Activated CD4-positive, alpha-beta T cell treated with anti-CD3 and anti-CD28 coated beads, Interleukin-2, amount 50 U/mL, for 1 hour (primary cell): ENCODE measurements at regions not wholly inside any gene's neighbourhood (a gene's known extent, or its start where the extent isn't known, plus 50 kb on each side); places are given as distances from the start of the nearest gene placed in this dataset.
"Not testable (repeated sequence)": the region's sequence is repeated elsewhere in the genome, so short reads cannot be mapped to it uniquely, and the experiment has no call there.

ENCODE experiments used
- DNase-seq: peaks from one replicate; pipeline ENCODE4 v3.0.0-alpha.2; 2020

DNA sequence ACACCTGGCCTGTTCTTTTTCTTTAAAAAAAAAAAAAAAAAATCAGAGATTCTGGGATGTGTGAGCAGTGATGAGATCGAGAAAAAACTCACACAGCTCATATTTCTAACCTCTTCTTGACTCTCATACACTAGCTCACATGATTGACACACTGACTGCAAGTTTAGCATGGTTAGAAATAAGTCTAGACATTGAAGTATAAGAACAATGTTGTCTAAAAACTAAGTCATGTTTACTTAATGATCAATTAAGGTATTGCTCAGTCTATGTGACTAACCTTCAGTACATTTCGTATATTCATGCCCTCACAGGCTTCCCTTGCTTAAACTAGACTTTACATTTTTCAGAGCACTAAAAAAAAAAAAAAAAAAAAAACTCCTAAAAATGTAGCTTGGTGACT is 775.1 kb downstream of the GATA3 start:
- no peak for DNase-seq

GRCh38 chr10:8830048-8830447 is 775.6 kb downstream of the GATA3 start:
- no peak for DNase-seq

DNA sequence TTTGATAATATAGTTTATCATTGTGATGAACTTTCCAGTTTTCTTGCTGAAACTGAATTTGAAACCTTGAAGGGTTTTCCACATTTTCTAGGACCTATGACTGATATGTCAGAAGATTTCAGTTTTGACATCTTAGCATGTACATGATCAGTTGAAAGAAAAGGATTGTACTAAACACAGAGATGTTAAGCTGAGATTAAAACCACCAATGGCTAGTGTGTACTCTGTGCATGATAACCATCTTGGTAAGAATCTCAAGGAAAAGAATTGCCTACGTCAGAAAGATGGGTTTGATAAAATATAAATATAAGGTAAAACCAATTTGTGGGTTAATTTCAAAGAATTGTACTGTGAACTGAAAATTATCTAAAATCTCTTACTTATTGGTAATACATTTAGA is 776.4 kb downstream of the GATA3 start:
- DNase-seq = no peak

- no peak for DNase-seq
Measured at GRCh38 chr10:8835453-8836167, 781.1 kb downstream of the GATA3 start.

- no peak for DNase-seq
Measured at GRCh38 chr10:8840356-8840755, 785.9 kb downstream of the GATA3 start.

DNA sequence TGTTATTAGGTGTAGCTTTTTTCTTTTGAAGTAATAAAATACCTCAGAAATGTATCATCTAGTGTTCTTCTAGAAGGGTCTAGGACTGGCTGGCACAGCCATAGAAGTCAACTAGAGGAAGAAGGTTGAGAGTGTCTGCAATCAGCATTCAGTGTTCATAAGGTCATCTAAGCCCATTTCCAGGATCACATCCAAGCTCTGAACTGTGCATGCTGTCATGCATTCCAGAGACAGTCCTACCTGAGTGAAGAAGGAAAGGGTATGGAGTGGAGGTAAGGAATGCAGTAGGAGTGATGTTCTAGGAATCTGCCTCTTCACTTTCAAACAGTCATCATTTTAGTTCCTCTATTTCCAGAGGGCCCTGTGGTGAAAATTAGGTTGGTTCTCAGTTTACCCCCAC is 789.7 kb downstream of the GATA3 start:
- DNase-seq = no peak

DNA sequence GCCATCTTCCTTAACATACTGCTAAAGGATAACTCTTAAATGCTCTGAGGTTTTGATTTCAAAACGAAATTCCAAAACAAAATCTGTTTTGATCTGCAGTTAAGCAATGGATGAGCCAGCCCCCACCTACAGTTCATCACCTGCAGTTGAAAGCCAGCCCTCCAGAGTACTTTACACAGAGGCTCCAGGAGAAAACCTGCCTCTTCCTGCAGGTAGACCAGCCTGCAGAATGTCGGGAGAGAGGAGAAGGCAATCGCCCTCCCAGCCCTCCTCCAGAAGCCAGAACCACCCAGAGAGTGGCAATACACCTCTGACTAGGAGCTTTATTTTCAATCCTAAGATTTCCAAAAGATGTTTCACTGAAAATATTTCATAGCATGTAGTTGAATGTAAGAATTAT is 798.1 kb downstream of the GATA3 start:
- no peak for DNase-seq

DNA sequence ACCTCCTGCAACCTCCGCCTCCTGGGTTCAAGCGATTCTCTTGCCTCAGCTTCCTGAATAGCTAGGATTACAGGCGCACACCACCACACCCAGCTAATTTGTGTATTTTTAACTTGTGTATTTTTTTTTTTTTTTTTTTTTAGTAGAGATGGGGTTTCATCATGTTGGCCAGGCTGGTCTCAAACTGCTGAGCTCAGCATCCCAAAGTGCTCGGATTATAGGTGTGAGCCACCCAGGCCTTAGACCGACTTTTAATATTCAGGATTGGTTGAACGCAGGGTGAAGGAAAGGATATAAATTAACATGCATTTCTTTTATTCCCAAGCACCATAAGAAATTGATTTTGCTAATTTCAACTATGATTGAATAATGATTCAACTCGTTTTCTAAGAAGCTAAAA is 798.6 kb downstream of the GATA3 start:
- no peak for DNase-seq

DNA sequence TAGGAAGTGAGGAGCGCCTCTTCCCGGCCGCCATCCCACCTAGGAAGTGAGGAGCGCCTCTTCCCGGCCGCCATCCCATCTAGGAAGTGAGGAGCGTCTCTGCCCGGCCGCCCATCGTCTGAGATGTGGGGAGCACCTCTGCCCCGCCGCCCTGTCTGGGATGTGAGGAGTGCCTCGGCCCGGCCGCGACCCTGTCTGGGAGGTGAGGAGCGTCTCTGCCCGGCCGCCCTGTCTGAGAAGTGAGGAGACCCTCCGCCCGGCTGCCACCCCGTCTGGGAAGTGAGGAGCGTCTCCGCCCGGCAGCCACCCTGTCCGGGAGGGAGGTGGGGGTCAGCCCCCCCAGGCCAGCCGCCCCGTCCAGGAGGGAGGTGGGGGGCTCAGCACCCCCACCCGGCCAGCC is 814.4 kb downstream of the GATA3 start:
- DNase-seq = not testable (repeated sequence)

GRCh38 chr10:8873310-8873709 is 818.8 kb downstream of the GATA3 start:
- no peak for DNase-seq

DNA sequence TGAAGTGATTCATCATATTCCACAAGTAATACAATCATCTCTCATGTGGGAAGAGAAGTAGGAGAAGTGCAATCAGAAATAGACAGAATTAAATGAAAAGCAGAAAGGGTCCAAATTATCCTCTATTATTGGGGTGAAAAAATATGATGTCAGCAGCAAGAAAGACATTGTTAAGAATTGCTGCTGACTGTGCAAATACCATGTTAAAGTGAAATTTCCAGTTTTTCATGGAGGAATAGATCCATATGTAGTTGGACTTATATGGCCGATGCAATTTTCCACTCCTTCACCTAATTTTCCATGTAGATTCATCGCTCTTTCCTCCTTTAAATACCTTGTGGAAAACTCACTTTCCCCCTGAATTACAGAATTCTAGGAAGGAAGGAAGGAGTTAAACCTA is 819.8 kb downstream of the GATA3 start:
- no peak for DNase-seq

GRCh38 chr10:8874972-8875371 is 820.5 kb downstream of the GATA3 start:
- no peak for DNase-seq

DNA sequence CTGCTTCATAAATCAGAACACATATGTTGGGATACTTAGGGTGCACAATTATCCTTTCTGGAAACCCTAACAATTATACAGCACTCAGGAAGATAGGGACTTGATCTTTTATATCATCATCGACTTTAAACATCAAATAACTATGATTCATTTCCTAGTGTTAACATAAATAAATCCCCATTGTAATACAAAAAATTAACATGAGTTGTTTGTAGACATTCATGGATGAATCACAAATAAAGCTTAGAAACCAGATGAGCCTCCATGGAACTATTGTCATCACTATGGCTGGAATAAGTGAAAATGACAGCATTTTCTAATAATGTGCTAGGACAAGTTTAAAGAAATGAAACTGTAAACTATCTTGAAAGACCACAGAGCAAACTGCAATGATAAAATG is 821.7 kb downstream of the GATA3 start:
- no peak for DNase-seq

DNA sequence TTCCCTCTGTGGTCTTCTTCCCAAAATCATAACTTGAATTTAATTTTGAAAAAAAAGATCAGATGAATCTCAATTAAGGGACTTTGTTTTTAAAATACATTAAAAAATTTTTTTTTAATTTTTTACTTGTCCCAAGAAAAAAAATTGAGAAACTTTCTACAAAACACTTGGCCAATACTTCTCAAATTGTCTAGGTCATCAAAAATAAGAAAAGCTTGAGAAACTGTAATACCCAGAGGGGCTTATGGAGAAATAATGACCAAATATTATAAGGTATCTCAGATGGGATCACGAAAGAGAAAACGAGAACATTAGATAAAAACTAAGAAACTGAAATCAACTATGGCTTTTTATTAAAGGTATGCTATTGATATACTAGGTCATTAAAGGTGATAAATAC is 835.0 kb downstream of the GATA3 start:
- no peak for DNase-seq

DNA sequence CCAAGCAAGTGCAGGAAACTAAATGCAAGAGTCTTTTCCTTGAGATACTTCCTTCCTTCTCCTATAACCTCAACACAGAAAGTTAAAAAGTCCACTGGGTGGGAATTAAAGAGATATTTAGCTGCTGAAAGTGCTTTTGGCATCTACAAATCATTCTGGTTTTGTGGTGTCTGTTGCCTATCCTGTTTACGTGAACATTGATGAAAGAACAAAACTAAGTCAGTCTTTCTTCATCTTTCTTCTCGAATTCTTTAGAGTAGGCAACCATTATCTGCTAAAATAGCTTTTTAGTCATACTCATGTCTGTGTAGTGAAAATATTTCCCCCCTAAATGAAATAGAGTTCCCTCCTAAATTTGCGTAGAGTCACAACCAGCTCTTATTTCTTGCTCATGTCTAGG is 838.6 kb downstream of the GATA3 start:
- DNase-seq = no peak

- no peak for DNase-seq
Measured at GRCh38 chr10:8894148-8894547, 839.7 kb downstream of the GATA3 start.

DNA sequence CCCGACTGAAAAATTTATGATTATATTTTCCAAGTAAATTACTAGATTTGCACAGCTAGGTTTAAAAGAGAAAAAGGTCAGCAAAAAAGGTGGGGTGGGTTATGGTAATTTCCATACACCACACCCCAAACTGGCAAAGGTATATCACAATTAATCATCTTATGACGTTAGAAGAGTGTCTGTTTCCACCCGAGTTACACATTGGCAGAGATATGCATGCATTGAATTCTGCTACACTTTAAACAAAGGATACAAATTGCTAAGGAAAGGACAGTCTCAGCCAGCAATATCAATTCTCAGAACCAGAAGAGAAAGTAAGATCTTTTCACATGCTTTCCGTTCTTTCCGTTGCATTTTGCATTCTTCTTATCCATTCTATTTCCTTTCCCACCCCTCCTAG is 843.3 kb downstream of the GATA3 start:
- no peak for DNase-seq

GRCh38 chr10:8898745-8899330 is 844.4 kb downstream of the GATA3 start:
- no peak for DNase-seq

GRCh38 chr10:8902926-8903325 is 848.4 kb downstream of the GATA3 start:
- no peak for DNase-seq

DNA sequence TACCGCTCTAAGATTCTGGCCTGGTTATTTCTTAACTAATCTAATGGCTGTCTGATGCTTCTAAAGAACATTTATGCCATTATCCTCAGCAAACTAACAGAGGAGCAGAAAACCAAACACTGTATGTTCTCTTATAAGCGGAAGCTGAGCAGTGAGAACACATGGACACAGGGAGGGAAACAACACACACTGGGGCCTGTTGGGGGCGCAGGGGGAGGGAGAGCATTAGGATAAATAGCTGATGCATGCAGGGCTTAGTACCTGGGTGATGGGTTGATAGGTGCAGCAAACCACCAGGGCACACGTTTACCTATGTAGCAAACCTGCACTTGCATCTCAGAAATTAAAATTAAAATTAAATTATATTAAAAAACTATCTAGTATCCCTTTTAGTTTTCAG is 853.5 kb downstream of the GATA3 start:
- no peak for DNase-seq

DNA sequence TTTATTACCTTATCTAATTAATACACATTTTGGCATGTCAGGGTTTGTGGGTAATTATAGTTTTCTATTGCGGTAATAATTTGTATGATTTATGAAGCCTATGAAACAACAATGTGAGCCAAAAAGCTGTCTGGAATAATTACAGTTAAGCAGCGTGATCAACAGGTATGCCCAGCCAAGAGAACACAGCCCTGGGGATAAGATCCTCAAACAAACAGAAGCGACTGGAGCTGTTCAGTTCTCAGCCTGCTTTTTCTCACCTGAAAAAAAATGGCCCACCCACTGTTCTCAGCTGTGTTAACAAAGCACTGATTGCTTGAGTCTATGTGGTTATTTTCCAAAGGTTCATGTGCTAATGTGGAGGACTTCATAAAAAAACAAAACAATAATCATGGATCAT is 855.8 kb downstream of the GATA3 start:
- DNase-seq = no peak

- no peak for DNase-seq
Measured at GRCh38 chr10:8911032-8911431, 856.5 kb downstream of the GATA3 start.

- no peak for DNase-seq
Measured at GRCh38 chr10:8912108-8912507, 857.6 kb downstream of the GATA3 start.

DNA sequence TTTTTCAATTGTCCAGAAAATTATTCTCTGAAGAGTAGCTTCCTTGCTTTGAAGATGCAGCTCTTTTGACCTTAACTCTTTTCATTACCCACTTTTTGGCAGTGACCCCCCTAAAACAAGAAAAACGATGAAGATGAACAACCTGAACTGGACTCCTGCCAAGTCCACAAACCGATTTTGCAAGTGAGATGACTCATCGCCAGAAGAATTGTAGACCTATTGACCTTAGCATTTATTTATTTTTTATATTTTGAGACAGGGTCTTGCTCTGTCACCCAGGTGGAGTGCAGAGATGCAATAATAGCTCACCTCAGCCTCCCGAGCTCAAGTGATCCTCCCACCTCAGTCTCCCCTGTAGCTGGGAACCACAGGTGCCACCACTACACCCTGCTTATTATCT is 859.2 kb downstream of the GATA3 start:
- no peak for DNase-seq

DNA sequence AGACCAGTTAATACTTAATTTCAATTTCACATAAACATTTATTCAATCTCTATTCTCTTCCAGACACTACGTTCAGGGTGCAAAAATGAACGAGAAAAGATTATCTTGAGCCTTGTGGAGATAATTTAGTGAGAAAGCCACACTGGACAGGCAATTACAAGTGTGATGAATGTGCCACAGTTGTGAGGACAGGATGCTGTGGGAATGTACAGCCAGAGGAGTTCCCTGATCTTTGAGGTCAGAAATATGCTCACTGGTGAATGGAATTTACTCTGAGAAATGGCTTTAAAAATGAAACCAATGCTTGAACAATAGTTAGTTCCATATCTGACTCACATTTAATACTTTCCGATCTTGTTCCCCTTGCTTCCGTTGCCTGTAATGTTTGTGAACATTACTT is 864.8 kb downstream of the GATA3 start:
- DNase-seq = no peak
